ENCODE measurements at regions not wholly inside any gene's neighbourhood (a gene's known extent, or its start where the extent isn't known, plus 50 kb on each side); places are given as distances from the start of the nearest gene placed in this dataset.

- no peak overlapping the region for H3K4ac ChIP-seq (ENCODE audit: low read depth, low read length)
- Mint-ChIP-seq H3K4me3 (no peak overlapping the region), H3K9me3 (peaks cover 3 to 4% of the 10 kb centered on the region in 2 experiments; a peak in 4 of 5 replicates), H3K4me1 (peaks cover 15 to 21% of the 10 kb centered on the region in 2 experiments), H3K27me3 (ENCODE audit: low read depth) (no peaks in the 10 kb centered on the region; the same call in 1 of the 2 replicates), H3K27ac (no peak overlapping the region), H3K36me3 (ENCODE audit: insufficient read depth in 1 of 3, low read depth in 3 of 3) (peaks cover 0 to 7% (median 2%) of the 10 kb centered on the region in 3 experiments; a peak in 2 of 7 replicates)
- peaks cover 3% of the 10 kb centered on the region; the same call in 1 of the 2 replicates for H3K4me1 ChIP-seq (ENCODE audit: insufficient read depth, low read length)
- no peaks in the 10 kb centered on the region for H3K23me2 ChIP-seq (ENCODE audit: insufficient read length, low read depth, low read length, poor library complexity, severe bottlenecking)
- H3K9ac ChIP-seq (ENCODE audit: extremely low read depth, insufficient read length, low read length) = no peak overlapping the region
- DNase-seq = no peak
- no peak overlapping the region for H3T11ph ChIP-seq (ENCODE audit: low read length)
- TF ChIP-seq, protein P1, sequence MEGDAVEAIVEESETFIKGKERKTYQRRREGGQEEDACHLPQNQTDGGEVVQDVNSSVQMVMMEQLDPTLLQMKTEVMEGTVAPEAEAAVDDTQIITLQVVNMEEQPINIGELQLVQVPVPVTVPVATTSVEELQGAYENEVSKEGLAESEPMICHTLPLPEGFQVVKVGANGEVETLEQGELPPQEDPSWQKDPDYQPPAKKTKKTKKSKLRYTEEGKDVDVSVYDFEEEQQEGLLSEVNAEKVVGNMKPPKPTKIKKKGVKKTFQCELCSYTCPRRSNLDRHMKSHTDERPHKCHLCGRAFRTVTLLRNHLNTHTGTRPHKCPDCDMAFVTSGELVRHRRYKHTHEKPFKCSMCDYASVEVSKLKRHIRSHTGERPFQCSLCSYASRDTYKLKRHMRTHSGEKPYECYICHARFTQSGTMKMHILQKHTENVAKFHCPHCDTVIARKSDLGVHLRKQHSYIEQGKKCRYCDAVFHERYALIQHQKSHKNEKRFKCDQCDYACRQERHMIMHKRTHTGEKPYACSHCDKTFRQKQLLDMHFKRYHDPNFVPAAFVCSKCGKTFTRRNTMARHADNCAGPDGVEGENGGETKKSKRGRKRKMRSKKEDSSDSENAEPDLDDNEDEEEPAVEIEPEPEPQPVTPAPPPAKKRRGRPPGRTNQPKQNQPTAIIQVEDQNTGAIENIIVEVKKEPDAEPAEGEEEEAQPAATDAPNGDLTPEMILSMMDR (conservative IDR thresholded peaks at IDR 0.05) = no peak
- no peak overlapping the region for H3K27ac ChIP-seq (ENCODE audit: insufficient read length, low read depth, low read length)
- H4K91ac ChIP-seq (ENCODE audit: insufficient read length, low read depth, low read length) = no peak overlapping the region
- H2AFZ ChIP-seq (ENCODE audit: low read length) = no peak overlapping the region
- H3K4me2 ChIP-seq (ENCODE audit: insufficient read depth, insufficient read length, low read length) = no peak overlapping the region
- no peaks in the 10 kb centered on the region for H3K9me3 ChIP-seq (ENCODE audit: control insufficient read depth, low read depth, low read length)
- no peak overlapping the region for H2BK12ac ChIP-seq (ENCODE audit: insufficient read length, low read depth, low read length)
- no peak overlapping the region for H3K23ac ChIP-seq (ENCODE audit: insufficient read length, low read depth, low read length)
- H3K18ac ChIP-seq (ENCODE audit: insufficient read length, low read depth, low read length) = no peak overlapping the region
- no peak overlapping the region for H4K8ac ChIP-seq (replicated peaks; ENCODE audit: insufficient read length, low read depth, low read length)
- H2BK15ac ChIP-seq (ENCODE audit: low read depth, low read length) = no peak overlapping the region
- no CpG with 5 or more reads among the region's 2 CpGs for WGBS (ENCODE audit: extremely low coverage, insufficient read length, low lambda C conversion rate)
- no peaks in the 10 kb centered on the region for H3K79me2 ChIP-seq (ENCODE audit: insufficient read depth, low read length)
- no peak overlapping the region for H2BK5ac ChIP-seq (ENCODE audit: insufficient read length, low read length)
- no peaks in the 10 kb centered on the region for H3K79me1 ChIP-seq (ENCODE audit: insufficient read depth, low read depth, low read length, poor library complexity, severe bottlenecking)
- H4K5ac ChIP-seq (ENCODE audit: insufficient read length, low read depth, low read length) = no peak overlapping the region
- H2AK5ac ChIP-seq (ENCODE audit: insufficient read length, low read length) = no peak overlapping the region
- no peaks in the 10 kb centered on the region for H3K27me3 ChIP-seq (ENCODE audit: insufficient read depth, low read length)
- H3K56ac ChIP-seq (ENCODE audit: insufficient read length, low read depth, low read length) = no peak overlapping the region
- no peak overlapping the region for H2BK20ac ChIP-seq (ENCODE audit: low read depth, low read length, poor library complexity, severe bottlenecking)
- no peak overlapping the region for H2BK120ac ChIP-seq (ENCODE audit: low read depth, low read length, poor library complexity, severe bottlenecking)
- H3K14ac ChIP-seq (ENCODE audit: insufficient read depth, low read length) = no peak overlapping the region
- H4K20me1 ChIP-seq (ENCODE audit: control insufficient read depth, insufficient read depth, insufficient read length) = no peaks in the 10 kb centered on the region
Observed at GRCh38 chr18:61697306-61697909, 195.4 kb downstream of the RNF152 start.
